SU-DHL-6 (cell line): ENCODE measurements at regions not wholly inside any gene's neighbourhood (a gene's known extent, or its start where the extent isn't known, plus 50 kb on each side); places are given as distances from the start of the nearest gene placed in this dataset.

Source experiments
- H2AFZ ChIP-seq: fragments of 200-600 bp; sonication (generic); 2 replicates; pipeline ENCODE4 v1.6.1; 2014; ENCODE audit warnings: low read depth, mild to moderate bottlenecking, moderate library complexity, mixed read lengths, antibody characterized with exemption, low read length; ENCODE audit not compliant: severe bottlenecking
- H3F3A ChIP-seq: fragments of 200-600 bp; shearing (Covaris generic); 2 replicates; pipeline ENCODE4 v1.6.0; 2016; ENCODE audit warnings: antibody characterized with exemption, mild to moderate bottlenecking; ENCODE audit not compliant: insufficient read depth
- H3K27ac ChIP-seq: fragments of 200-600 bp; sonication (generic); 2 replicates; pipeline ENCODE4 v1.5.1; 2016; ENCODE audit warnings: low read depth, mild to moderate bottlenecking, low read length, moderate library complexity, mixed read lengths
- H3K27me3 ChIP-seq: fragments of 200-600 bp; sonication (generic), shearing (Covaris generic); 2 replicates; pipeline ENCODE4 v1.6.0; 2014; ENCODE audit warnings: mild to moderate bottlenecking, low read length
- H3K36me3 ChIP-seq: fragments of 200-600 bp; sonication (generic); 2 replicates; pipeline ENCODE4 v1.6.1; 2014; ENCODE audit warnings: mild to moderate bottlenecking, low read length, mixed read lengths
- H3K4me2 ChIP-seq: fragments of 300-600, 200-600 bp; shearing (Covaris generic), sonication (generic); 2 replicates; pipeline ENCODE4 v1.6.0; 2014; ENCODE audit warnings: low read length, low read depth, mild to moderate bottlenecking; ENCODE audit not compliant: poor library complexity, severe bottlenecking
- H3K4me3 ChIP-seq: fragments of 200-600 bp; sonication (generic); 2 replicates; pipeline ENCODE4 v1.5.1; 2014; ENCODE audit warnings: antibody characterized with exemption, low read length, mild to moderate bottlenecking, mixed read lengths; ENCODE audit not compliant: insufficient read depth, poor library complexity, severe bottlenecking
- H3K79me2 ChIP-seq: fragments of 200-600 bp; sonication (generic); 2 replicates; pipeline ENCODE4 v1.6.1; 2014; ENCODE audit warnings: mild to moderate bottlenecking, low read length, moderate library complexity; ENCODE audit not compliant: insufficient read depth
- H3K9ac ChIP-seq: fragments of 200-600 bp; sonication (generic); 2 replicates; pipeline ENCODE4 v1.7.0; 2014; ENCODE audit warnings: mild to moderate bottlenecking, low read length
- H3K9me2 ChIP-seq: fragments of 200-600 bp; sonication (generic); replicated peaks from 2 replicates; pipeline ENCODE4 v1.6.1; 2014; ENCODE audit warnings: low read length; ENCODE audit not compliant: insufficient read depth
- H3K9me3 ChIP-seq: fragments of 200-600 bp; sonication (generic); 2 replicates; pipeline ENCODE4 v1.6.1; 2014; ENCODE audit warnings: low read length, mixed read lengths; ENCODE audit not compliant: insufficient read depth
- H4K20me1 ChIP-seq: fragments of 200-600 bp; sonication (generic); 2 replicates; pipeline ENCODE4 v1.6.1; 2014; ENCODE audit warnings: low read depth, mild to moderate bottlenecking, antibody characterized with exemption, low read length, moderate library complexity, mixed read lengths
- EZH2phosphoT487 ChIP-seq: fragments of 200-600 bp; sonication (generic), shearing (Covaris generic); conservative IDR thresholded peaks from 2 replicates; pipeline ENCODE4 v1.6.1; 2018; ENCODE audit warnings: mild to moderate bottlenecking, antibody characterized with exemption, low read length, moderate library complexity, mixed read lengths
- TF ChIP-seq, protein P1 (sequence below): fragments of 200-600 bp; sonication (generic); IDR thresholded peaks from one replicate; pipeline ENCODE4 v1.5.1; 2017; ENCODE audit warnings: antibody characterized with exemption, mild to moderate bottlenecking, low read length, moderate library complexity; ENCODE audit not compliant: insufficient read depth, poor library complexity, severe bottlenecking

DNA sequence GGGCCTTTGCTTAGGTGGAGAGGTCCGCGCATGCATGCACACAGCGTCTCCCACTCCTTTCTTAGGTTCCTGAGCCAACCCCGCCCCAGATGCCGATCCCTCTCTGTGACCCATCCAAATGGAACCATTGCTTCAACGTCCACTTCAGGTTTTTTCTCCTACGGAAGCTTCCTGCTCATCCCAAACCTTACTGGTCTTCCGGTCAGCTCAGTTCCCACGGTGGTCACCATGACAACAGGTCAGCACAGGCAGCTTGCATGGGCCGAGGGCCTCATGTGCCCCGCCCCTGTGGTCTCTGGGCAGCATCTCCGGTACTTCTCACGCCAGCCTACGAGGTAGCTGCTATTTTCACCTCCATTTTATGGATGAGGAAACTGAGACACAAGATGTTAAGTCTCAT lies 163.7 kb downstream of the SOCS6 start:
- Histone ChIP-seq H3F3A (no peaks in the 10 kb centered on the region; the same call in 1 of the 2 replicates), H3K9ac (no peak overlapping the region), H3K4me3 (no peak overlapping the region), H3K9me2 (no peaks in the 10 kb centered on the region), H3K9me3 (no peaks in the 10 kb centered on the region), H3K4me2 (no peak overlapping the region), H3K27ac (no peak overlapping the region), H2AFZ (no peak overlapping the region), H3K27me3 (no peaks in the 10 kb centered on the region), H4K20me1 (no peaks in the 10 kb centered on the region), H3K79me2 (no peaks in the 10 kb centered on the region), H3K36me3 (no peaks in the 10 kb centered on the region)
- TF ChIP-seq EZH2phosphoT487: no peak
- TF ChIP-seq, protein P1, sequence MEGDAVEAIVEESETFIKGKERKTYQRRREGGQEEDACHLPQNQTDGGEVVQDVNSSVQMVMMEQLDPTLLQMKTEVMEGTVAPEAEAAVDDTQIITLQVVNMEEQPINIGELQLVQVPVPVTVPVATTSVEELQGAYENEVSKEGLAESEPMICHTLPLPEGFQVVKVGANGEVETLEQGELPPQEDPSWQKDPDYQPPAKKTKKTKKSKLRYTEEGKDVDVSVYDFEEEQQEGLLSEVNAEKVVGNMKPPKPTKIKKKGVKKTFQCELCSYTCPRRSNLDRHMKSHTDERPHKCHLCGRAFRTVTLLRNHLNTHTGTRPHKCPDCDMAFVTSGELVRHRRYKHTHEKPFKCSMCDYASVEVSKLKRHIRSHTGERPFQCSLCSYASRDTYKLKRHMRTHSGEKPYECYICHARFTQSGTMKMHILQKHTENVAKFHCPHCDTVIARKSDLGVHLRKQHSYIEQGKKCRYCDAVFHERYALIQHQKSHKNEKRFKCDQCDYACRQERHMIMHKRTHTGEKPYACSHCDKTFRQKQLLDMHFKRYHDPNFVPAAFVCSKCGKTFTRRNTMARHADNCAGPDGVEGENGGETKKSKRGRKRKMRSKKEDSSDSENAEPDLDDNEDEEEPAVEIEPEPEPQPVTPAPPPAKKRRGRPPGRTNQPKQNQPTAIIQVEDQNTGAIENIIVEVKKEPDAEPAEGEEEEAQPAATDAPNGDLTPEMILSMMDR: no peak

DNA sequence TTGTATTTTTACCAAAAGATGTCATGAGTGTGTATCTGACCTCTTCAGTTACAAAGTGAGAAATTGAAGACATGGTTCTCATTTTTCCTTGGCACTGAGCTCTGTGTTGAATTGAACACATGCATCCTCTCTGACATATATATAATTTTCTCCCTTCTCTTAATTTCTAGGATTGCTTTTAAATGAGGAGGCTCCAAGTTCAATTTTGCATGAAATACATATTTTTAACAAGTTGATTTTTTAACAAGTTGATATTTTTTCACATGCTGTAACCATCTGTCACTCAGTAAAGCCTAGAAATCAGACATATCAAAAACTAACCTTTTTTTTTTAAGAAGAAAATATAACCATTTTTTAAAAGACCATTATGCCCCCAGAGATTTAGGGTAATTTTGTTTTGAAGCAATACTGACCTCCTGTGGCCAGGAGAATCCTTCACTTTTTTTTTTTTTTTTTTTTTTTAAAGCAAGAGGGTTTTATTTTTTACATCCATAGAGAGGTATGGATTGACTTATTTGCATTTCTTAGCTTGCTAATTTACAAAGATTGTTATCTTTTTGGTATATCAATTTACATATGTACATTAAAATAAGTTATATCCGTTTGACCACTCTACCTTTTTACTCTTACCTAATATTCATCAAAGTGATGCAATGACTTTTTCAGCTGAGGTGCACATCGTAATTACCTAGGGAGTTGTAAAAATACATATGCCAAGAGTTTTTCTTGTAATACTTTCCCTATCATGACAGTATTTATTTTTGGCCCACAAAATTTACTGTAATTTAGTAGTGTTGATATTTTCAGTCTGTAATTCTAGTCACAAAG lies 161.8 kb downstream of the SOCS6 start:
- H3K9me2 ChIP-seq: no peaks in the 10 kb centered on the region
- H3K36me3 ChIP-seq: no peaks in the 10 kb centered on the region
- H3K4me2 ChIP-seq: no peak overlapping the region
- H2AFZ ChIP-seq: no peak overlapping the region
- H4K20me1 ChIP-seq: no peaks in the 10 kb centered on the region
- H3F3A ChIP-seq: no peaks in the 10 kb centered on the region; the same call in 1 of the 2 replicates
- no peaks in the 10 kb centered on the region for H3K9me3 ChIP-seq
- TF ChIP-seq, protein P1: peak; percentile 36
- no peak for TF ChIP-seq EZH2phosphoT487
- H3K9ac ChIP-seq: no peak overlapping the region
- no peak overlapping the region for H3K4me3 ChIP-seq
- H3K27ac ChIP-seq: no peak overlapping the region
- H3K27me3 ChIP-seq: no peaks in the 10 kb centered on the region
- H3K79me2 ChIP-seq: no peaks in the 10 kb centered on the region

DNA sequence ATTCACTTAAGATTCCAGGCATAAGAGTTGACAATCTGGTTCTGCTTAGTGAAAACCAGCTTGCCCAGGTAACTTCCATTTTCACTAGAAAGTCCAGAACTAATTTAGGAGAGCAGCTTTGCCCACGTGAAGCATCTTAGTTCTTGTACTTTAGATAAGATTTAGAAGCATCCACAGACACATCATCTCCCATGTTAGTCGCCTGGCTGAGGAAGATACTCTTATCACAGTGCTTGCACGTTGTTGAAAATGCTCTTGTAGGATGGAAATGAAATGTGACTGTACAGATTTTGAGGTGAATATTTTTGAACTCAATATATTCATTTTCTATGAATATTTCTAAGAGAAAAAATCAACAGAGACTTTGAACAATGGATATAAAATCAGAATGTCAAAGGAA lies 159.7 kb downstream of the SOCS6 start:
- no peaks in the 10 kb centered on the region for H3K9me3 ChIP-seq
- H4K20me1 ChIP-seq: no peaks in the 10 kb centered on the region
- no peak overlapping the region for H3K9ac ChIP-seq
- no peak overlapping the region for H3K4me2 ChIP-seq
- no peak overlapping the region for H3K27ac ChIP-seq
- H3F3A ChIP-seq: no peaks in the 10 kb centered on the region; the same call in 1 of the 2 replicates
- no peak overlapping the region for H3K4me3 ChIP-seq
- no peaks in the 10 kb centered on the region for H3K9me2 ChIP-seq
- H3K36me3 ChIP-seq: no peaks in the 10 kb centered on the region
- H3K27me3 ChIP-seq: no peaks in the 10 kb centered on the region
- TF ChIP-seq, protein P1: no peak
- H2AFZ ChIP-seq: no peak overlapping the region
- H3K79me2 ChIP-seq: no peaks in the 10 kb centered on the region
